Transverse colon (tissue), 3 donors: ENCODE measurements at regions not wholly inside any gene's neighbourhood (a gene's known extent, or its start where the extent isn't known, plus 50 kb on each side); places are given as distances from the start of the nearest gene placed in this dataset.

Source experiments
- POLR2A ChIP-seq: fragments of 450-650 bp; IDR thresholded peaks from one replicate; pipeline ENCODE4 v1.6.1; 2016; ENCODE audit warnings: antibody characterized with exemption, mild to moderate bottlenecking, moderate library complexity
- POLR2AphosphoS5 ChIP-seq, 3 donors: sonication (generic); formaldehyde crosslinking; IDR thresholded peaks; one replicate each; pipeline ENCODE4 v1.6.1; 2016; ENCODE audit warnings: antibody characterized with exemption in 3 of 3

DNA sequence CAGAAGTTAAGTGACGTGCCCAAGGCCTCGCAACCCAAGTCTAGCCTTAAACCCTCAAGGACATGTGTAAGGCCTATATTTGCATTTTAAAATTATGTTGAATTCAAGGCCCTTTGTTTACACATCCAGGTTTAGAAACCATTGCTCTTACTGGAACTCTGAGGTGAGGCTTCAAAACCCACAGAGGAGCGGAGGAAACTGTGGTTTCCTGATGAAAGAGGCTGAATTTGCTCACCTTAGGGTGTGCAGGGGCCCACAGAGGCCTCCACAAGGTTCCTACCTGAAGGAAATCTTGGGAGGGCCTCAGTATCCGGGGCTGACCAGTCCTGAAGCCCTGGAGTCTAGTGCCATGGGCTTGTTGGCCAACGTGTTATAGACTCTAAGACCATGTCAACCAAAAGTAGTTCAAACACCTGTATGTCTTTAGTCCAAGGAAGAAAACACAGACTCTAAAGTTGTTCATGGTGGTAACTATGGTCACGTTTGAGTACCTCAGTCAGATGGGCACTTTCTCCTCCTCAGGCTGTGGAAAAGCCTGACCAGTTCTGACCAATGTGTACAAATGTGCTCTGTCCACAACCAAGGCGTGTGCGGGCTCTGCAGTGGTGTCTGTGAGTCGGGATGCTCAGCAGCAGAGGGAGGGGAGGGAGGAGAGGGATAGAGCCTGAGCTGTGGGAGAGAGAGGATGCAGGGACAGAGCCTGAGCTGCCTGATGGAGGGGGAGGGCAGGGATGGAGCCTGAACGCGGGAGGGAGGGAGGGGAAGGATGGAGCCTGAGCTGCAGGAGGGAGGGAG is 124.6 kb upstream of the ERCC6L2 start:
- no peak for TF ChIP-seq POLR2AphosphoS5 (IDR thresholded peaks at IDR 0.05)
- no peak for TF ChIP-seq POLR2A
